ENCODE measurements at regions not wholly inside any gene's neighbourhood (a gene's known extent, or its start where the extent isn't known, plus 50 kb on each side); places are given as distances from the start of the nearest gene placed in this dataset.

GRCh38 chr6:40056865-40057264 lies 122.6 kb upstream of the MOCS1 start:
- Mint-ChIP-seq H3K27ac (no peak overlapping the region), H3K9me3 (no peaks in the 10 kb centered on the region), H3K4me3 (no peak overlapping the region), H3K27me3 (no peaks in the 10 kb centered on the region), H3K36me3 (no peaks in the 10 kb centered on the region), H3K4me1 (no peaks in the 10 kb centered on the region)
- ATAC-seq (ENCODE audit: low read depth) (no peak), DNase-seq (ENCODE audit: low spot score in 2 of 2) (no peak)

GRCh38 chr6:40054602-40055001 lies 120.3 kb upstream of the MOCS1 start:
- no peak for ATAC-seq (ENCODE audit: low read depth)
- no peaks in the 10 kb centered on the region for H3K36me3 Mint-ChIP-seq
- no peak for DNase-seq (ENCODE audit: low spot score in 2 of 2)
- H3K9me3 Mint-ChIP-seq = no peaks in the 10 kb centered on the region
- no peak overlapping the region for H3K27ac Mint-ChIP-seq
- H3K27me3 Mint-ChIP-seq = no peaks in the 10 kb centered on the region
- H3K4me1 Mint-ChIP-seq = no peaks in the 10 kb centered on the region
- H3K4me3 Mint-ChIP-seq = no peak overlapping the region

- DNase-seq (ENCODE audit: low spot score in 2 of 2) (no peak), ATAC-seq (ENCODE audit: low read depth) (no peak)
- no peaks in the 10 kb centered on the region for H3K27me3 Mint-ChIP-seq
- H3K27ac Mint-ChIP-seq = no peak overlapping the region
- H3K4me1 Mint-ChIP-seq = no peaks in the 10 kb centered on the region
- H3K36me3 Mint-ChIP-seq = no peaks in the 10 kb centered on the region
- no peak overlapping the region for H3K4me3 Mint-ChIP-seq
- H3K9me3 Mint-ChIP-seq = no peaks in the 10 kb centered on the region
Measured at GRCh38 chr6:40054186-40054585, 119.9 kb upstream of the MOCS1 start.

DNA sequence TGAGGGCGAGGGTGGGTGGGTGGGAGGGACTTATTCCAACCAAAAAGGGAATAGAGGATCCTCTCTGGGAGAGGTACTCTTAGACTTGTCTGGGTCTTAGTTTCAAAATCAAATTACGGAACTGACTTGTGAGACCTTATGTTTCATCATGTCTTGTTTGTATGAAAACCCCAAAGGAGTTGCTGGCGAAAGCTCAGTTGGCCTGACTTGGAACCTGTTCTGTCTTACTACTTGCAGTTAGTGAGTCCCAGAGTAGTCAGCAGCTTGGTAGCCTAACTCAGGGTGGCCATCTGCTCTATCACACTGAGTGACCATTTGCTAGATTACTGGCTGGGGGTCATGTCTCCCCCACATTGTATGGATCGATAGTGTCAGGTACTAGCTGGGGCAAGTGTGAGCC lies 114.9 kb upstream of the MOCS1 start:
- Mint-ChIP-seq H3K9me3 (no peaks in the 10 kb centered on the region), H3K4me1 (no peaks in the 10 kb centered on the region), H3K27ac (no peak overlapping the region), H3K27me3 (no peaks in the 10 kb centered on the region), H3K36me3 (no peaks in the 10 kb centered on the region), H3K4me3 (no peak overlapping the region)
- no peak for ATAC-seq (ENCODE audit: low read depth)
- DNase-seq (ENCODE audit: low spot score in 2 of 2) = no peak

DNA sequence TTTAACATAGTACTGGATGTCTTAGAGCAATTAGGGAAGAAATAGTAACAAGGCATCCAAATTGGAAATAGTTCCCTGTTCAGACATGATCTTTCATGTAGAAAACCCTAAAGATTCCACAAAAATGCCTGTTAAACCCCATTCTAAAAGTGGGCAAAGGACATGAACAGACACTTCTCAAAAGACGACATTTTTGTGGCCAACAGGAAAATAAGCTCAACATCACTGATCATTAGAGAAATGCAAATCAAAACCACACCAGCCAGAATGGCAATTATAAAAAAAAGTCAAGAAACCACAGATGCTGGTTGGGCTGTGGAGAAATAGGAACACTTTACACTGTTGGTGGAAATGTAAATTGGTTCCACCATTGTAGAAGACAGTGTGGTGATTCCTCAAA lies 109.9 kb upstream of the MOCS1 start:
- no peak for ATAC-seq (ENCODE audit: low read depth)
- Mint-ChIP-seq H3K27ac (no peak overlapping the region), H3K27me3 (peaks cover 2% of the 10 kb centered on the region), H3K4me1 (peaks cover 2% of the 10 kb centered on the region), H3K4me3 (no peak overlapping the region), H3K36me3 (no peaks in the 10 kb centered on the region), H3K9me3 (peaks cover 4% of the 10 kb centered on the region)
- no peak for DNase-seq (ENCODE audit: low spot score in 2 of 2)

DNA sequence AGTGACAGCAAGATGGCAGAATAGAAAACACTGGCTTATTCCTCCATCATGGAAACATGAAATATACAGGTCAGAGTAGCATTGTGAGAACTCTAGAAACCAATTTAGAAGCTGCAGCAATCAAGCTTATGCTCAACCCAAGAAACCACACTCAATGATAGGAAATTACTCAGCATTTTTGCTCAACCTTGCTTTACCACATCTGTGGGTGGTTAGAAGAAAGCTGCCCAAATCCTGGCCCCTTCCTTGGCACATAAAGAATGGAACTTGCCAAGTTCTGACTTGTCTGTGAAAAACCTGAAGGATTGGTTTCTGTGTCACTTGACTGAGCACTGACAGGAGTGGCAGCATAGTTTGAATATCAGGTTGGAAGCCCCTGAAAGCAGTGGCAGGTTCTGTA lies 108.0 kb upstream of the MOCS1 start:
- Mint-ChIP-seq H3K4me3 (no peak overlapping the region), H3K27ac (no peak overlapping the region), H3K36me3 (no peaks in the 10 kb centered on the region), H3K27me3 (peaks cover 2% of the 10 kb centered on the region), H3K4me1 (peaks cover 2% of the 10 kb centered on the region), H3K9me3 (peaks cover 4% of the 10 kb centered on the region)
- DNase-seq (ENCODE audit: low spot score in 2 of 2) = no peak
- ATAC-seq (ENCODE audit: low read depth) = no peak

DNA sequence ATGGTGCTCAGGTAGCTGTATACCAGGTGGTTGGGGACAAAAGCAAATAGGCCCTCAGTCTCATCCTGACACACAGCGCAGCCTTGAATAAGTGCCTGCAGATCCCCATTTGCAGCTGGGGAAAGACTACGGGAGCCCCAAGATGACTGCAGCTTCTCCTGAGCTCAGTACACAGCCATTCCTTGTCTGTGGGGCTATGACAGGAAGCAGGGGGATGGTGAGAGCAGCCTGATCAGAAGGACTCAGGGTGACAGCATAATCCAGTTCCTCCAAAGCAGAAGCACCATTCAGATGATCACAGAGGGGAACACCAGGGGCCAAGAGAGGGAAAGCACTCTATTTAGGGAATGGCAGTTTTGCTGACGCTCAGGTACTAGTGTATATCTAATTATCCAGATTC lies 104.8 kb upstream of the MOCS1 start:
- no peak overlapping the region for H3K27ac Mint-ChIP-seq
- peaks cover 2% of the 10 kb centered on the region for H3K4me1 Mint-ChIP-seq
- H3K9me3 Mint-ChIP-seq = peaks cover 4% of the 10 kb centered on the region
- peaks cover 4% of the 10 kb centered on the region for H3K27me3 Mint-ChIP-seq
- ATAC-seq (ENCODE audit: low read depth) (no peak), DNase-seq (ENCODE audit: low spot score in 2 of 2) (no peak)
- H3K4me3 Mint-ChIP-seq = no peak overlapping the region
- H3K36me3 Mint-ChIP-seq = no peaks in the 10 kb centered on the region

DNA sequence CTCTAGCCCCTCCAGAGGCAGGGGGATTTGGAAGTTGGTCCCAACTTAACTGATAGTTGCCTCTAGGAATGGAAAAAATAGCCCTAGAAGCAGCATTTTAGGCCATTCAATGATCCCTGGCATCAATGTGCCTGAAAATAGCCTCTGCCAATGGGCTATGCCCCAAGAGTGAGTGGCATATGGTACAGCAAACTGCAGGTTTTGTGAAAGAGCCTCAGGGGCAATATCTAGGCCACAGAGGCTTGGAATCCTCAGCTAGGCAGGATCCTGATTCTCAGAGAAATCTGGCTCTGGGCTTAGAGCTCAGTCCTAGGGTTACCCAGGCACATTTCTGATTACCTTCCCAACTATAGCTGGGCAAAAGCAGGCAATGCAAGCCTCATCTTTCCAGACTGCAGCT lies 104.4 kb upstream of the MOCS1 start:
- no peak overlapping the region for H3K27ac Mint-ChIP-seq
- no peaks in the 10 kb centered on the region for H3K36me3 Mint-ChIP-seq
- H3K9me3 Mint-ChIP-seq = no peaks in the 10 kb centered on the region
- no peak overlapping the region for H3K4me3 Mint-ChIP-seq
- ATAC-seq (ENCODE audit: low read depth) = no peak
- H3K4me1 Mint-ChIP-seq = peaks cover under 1% of the 10 kb centered on the region
- H3K27me3 Mint-ChIP-seq = peaks cover 4% of the 10 kb centered on the region
- DNase-seq (ENCODE audit: low spot score in 2 of 2) = no peak

DNA sequence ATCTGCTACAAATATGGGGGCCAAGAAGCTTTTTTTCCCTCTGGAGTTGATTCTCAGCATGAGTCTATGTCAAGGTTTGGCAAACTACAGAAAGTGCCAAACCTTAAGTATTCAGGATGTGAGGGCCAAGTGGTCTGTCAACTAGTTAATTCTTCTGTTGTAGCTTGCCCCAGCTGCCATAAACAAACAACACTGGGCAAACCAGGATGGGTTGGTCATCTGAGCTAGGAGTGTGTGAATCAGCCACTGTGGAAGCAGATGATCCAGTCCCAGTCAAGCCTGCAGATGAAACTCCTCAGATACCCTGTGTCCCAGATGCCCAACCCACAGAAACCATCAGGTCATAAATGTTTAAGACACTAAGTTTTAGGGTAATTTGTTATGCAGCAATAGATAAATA lies 103.0 kb upstream of the MOCS1 start:
- H3K36me3 Mint-ChIP-seq = no peaks in the 10 kb centered on the region
- no peak for ATAC-seq (ENCODE audit: low read depth)
- DNase-seq (ENCODE audit: low spot score in 2 of 2) = no peak
- peaks cover 4% of the 10 kb centered on the region for H3K27me3 Mint-ChIP-seq
- no peak overlapping the region for H3K27ac Mint-ChIP-seq
- H3K4me3 Mint-ChIP-seq = no peak overlapping the region
- H3K9me3 Mint-ChIP-seq = no peaks in the 10 kb centered on the region
- no peaks in the 10 kb centered on the region for H3K4me1 Mint-ChIP-seq

- Mint-ChIP-seq H3K4me1 (no peaks in the 10 kb centered on the region), H3K27me3 (peaks cover 4% of the 10 kb centered on the region), H3K27ac (no peak overlapping the region), H3K4me3 (no peak overlapping the region), H3K9me3 (no peaks in the 10 kb centered on the region), H3K36me3 (no peaks in the 10 kb centered on the region)
- ATAC-seq (ENCODE audit: low read depth) (no peak), DNase-seq (ENCODE audit: low spot score in 2 of 2) (no peak)
Measured at GRCh38 chr6:40036186-40036585, 101.9 kb upstream of the MOCS1 start.

- H3K9me3 Mint-ChIP-seq = peaks cover 4% of the 10 kb centered on the region
- H3K36me3 Mint-ChIP-seq = no peaks in the 10 kb centered on the region
- ATAC-seq (ENCODE audit: low read depth) (no peak), DNase-seq (ENCODE audit: low spot score in 2 of 2) (no peak)
- H3K27me3 Mint-ChIP-seq = peaks cover 6% of the 10 kb centered on the region
- no peaks in the 10 kb centered on the region for H3K4me1 Mint-ChIP-seq
- H3K27ac Mint-ChIP-seq = no peak overlapping the region
- no peak overlapping the region for H3K4me3 Mint-ChIP-seq
Measured at GRCh38 chr6:40028449-40028848, 94.2 kb upstream of the MOCS1 start.

GRCh38 chr6:40022867-40023266 lies 88.6 kb upstream of the MOCS1 start:
- Mint-ChIP-seq H3K9me3 (peaks cover 22% of the 10 kb centered on the region), H3K27me3 (peaks cover 14% of the 10 kb centered on the region), H3K4me3 (no peak overlapping the region), H3K27ac (no peak overlapping the region), H3K4me1 (no peaks in the 10 kb centered on the region), H3K36me3 (no peaks in the 10 kb centered on the region)
- ATAC-seq (ENCODE audit: low read depth) (no peak), DNase-seq (ENCODE audit: low spot score in 2 of 2) (no peak)

DNA sequence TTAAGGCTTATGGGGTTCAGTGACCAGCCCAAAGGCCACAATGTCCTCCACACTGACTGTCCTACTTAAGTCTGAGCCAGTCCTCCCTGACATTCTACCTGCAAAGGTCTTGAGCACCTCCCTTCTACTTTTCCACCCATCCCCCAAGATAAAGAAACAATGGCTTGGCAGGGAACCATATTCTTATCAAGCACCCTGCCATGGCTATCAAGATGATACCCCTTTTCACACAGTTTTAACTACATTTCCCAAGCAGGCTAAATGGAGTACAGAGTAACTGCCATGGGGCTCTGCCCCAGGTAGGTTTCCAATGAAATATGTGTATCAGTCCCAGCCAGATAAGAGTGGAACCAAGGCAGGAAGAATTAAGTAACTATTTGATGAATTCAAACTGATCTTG lies 85.9 kb upstream of the MOCS1 start:
- Mint-ChIP-seq H3K9me3 (peaks cover 22% of the 10 kb centered on the region), H3K27me3 (peaks cover 12% of the 10 kb centered on the region), H3K36me3 (no peaks in the 10 kb centered on the region), H3K27ac (no peak overlapping the region), H3K4me1 (no peaks in the 10 kb centered on the region), H3K4me3 (no peak overlapping the region)
- no peak for ATAC-seq (ENCODE audit: low read depth)
- no peak for DNase-seq (ENCODE audit: low spot score in 2 of 2)

GRCh38 chr6:40015530-40015929 lies 81.3 kb upstream of the MOCS1 start:
- Mint-ChIP-seq H3K27me3 (peaks cover 10% of the 10 kb centered on the region), H3K4me1 (no peaks in the 10 kb centered on the region), H3K27ac (no peak overlapping the region), H3K4me3 (no peak overlapping the region), H3K9me3 (peaks cover 21% of the 10 kb centered on the region), H3K36me3 (no peaks in the 10 kb centered on the region)
- no peak for ATAC-seq (ENCODE audit: low read depth)
- DNase-seq (ENCODE audit: low spot score in 2 of 2) = no peak

- no peak overlapping the region for H3K4me3 Mint-ChIP-seq
Measured at GRCh38 chr6:40011844-40012243, 77.6 kb upstream of the MOCS1 start.

More at GRCh38 chr6:40011844-40012243, 77.6 kb upstream of the MOCS1 start:
- Mint-ChIP-seq H3K4me1 (no peaks in the 10 kb centered on the region), H3K27ac (no peak overlapping the region), H3K9me3 (peaks cover 1% of the 10 kb centered on the region), H3K36me3 (no peaks in the 10 kb centered on the region), H3K27me3 (peaks cover 3% of the 10 kb centered on the region)
- DNase-seq (ENCODE audit: low spot score in 2 of 2) (no peak), ATAC-seq (ENCODE audit: low read depth) (no peak)
